ENCODE measurements at regions not wholly inside any gene's neighbourhood (a gene's known extent, or its start where the extent isn't known, plus 50 kb on each side); places are given as distances from the start of the nearest gene placed in this dataset.
"Not testable (repeated sequence)": the region's sequence is repeated elsewhere in the genome, so short reads cannot be mapped to it uniquely, and the experiment has no call there.

- WGBS, result 75% methylated on average over 3 of the region's 3 CpGs
Observed at GRCh38 chrX:112931900-112932299, 91.3 kb upstream of the AMOT start.

GRCh38 chrX:112931478-112931877, 90.8 kb upstream of the AMOT start:
- H3K9me3 ChIP-seq, result no peaks in the 10 kb centered on the region
- no peak overlapping the region for H3K4me3 ChIP-seq
- no peaks in the 10 kb centered on the region for H3K27me3 ChIP-seq
- DNase-seq (ENCODE audit: low spot score in 2 of 2), result no peak
- no peaks in the 10 kb centered on the region for H3K4me1 ChIP-seq
- no peaks in the 10 kb centered on the region for H3K36me3 ChIP-seq
- no peak overlapping the region for H3K27ac ChIP-seq
- TF ChIP-seq EP300 (IDR thresholded peaks at IDR 0.05) (no peak), POLR2A (IDR thresholded peaks at IDR 0.05) (no peak), POLR2AphosphoS5 (IDR thresholded peaks at IDR 0.05) (no peak)
- TF ChIP-seq, protein P1, sequence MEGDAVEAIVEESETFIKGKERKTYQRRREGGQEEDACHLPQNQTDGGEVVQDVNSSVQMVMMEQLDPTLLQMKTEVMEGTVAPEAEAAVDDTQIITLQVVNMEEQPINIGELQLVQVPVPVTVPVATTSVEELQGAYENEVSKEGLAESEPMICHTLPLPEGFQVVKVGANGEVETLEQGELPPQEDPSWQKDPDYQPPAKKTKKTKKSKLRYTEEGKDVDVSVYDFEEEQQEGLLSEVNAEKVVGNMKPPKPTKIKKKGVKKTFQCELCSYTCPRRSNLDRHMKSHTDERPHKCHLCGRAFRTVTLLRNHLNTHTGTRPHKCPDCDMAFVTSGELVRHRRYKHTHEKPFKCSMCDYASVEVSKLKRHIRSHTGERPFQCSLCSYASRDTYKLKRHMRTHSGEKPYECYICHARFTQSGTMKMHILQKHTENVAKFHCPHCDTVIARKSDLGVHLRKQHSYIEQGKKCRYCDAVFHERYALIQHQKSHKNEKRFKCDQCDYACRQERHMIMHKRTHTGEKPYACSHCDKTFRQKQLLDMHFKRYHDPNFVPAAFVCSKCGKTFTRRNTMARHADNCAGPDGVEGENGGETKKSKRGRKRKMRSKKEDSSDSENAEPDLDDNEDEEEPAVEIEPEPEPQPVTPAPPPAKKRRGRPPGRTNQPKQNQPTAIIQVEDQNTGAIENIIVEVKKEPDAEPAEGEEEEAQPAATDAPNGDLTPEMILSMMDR (IDR thresholded peaks at IDR 0.05), result no peak
- WGBS, result 43% methylated on average over 3 of the region's 3 CpGs

More at GRCh38 chrX:112931900-112932299, 91.3 kb upstream of the AMOT start:
- no peak for DNase-seq (ENCODE audit: low spot score in 2 of 2)
- Histone ChIP-seq H3K9me3 (no peaks in the 10 kb centered on the region), H3K27ac (no peak overlapping the region), H3K4me3 (no peak overlapping the region), H3K27me3 (no peaks in the 10 kb centered on the region), H3K4me1 (no peaks in the 10 kb centered on the region), H3K36me3 (no peaks in the 10 kb centered on the region)
- TF ChIP-seq POLR2AphosphoS5 (IDR thresholded peaks at IDR 0.05) (no peak), EP300 (IDR thresholded peaks at IDR 0.05) (no peak), POLR2A (IDR thresholded peaks at IDR 0.05) (no peak)
- TF ChIP-seq, protein P1 (IDR thresholded peaks at IDR 0.05), result no peak

DNA sequence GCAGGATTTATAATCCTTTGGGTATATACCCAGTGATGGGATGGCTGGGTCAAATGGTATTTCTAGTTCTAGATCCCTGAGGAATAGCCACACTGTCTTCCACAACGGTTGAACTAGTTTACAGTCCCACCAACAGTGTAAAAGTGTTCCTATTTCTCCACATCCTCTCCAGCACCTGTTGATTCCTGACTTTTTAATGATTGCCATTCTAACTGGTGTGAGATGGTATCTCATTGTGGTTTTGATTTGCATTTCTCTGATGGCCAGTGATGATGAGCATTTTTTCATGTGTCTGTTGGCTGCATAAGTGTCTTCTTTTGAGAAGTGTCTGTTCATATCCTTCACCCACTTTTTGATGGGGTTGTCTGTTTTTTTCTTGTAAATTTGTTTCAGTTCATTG, 82.8 kb upstream of the AMOT start:
- not testable (repeated sequence) for H3K36me3 ChIP-seq; H3K4me1 ChIP-seq; H3K4me3 ChIP-seq; DNase-seq (ENCODE audit: low spot score in 2 of 2); H3K27me3 ChIP-seq; H3K9me3 ChIP-seq; H3K27ac ChIP-seq
- WGBS, result 90% methylated on average over 1 of the region's 1 CpG

- DNase-seq (ENCODE audit: low spot score in 2 of 2), result no peak
- Histone ChIP-seq H3K27ac (no peak overlapping the region), H3K4me3 (no peak overlapping the region), H3K4me1 (no peaks in the 10 kb centered on the region), H3K27me3 (no peaks in the 10 kb centered on the region), H3K9me3 (no peaks in the 10 kb centered on the region), H3K36me3 (no peaks in the 10 kb centered on the region)
- TF ChIP-seq EP300 (IDR thresholded peaks at IDR 0.05), result no peak
- no peak for TF ChIP-seq POLR2AphosphoS5 (IDR thresholded peaks at IDR 0.05)
- no peak for TF ChIP-seq POLR2A (IDR thresholded peaks at IDR 0.05)
- TF ChIP-seq, protein P1 (IDR thresholded peaks at IDR 0.05), result no peak
Observed at GRCh38 chrX:112913807-112914206, 73.2 kb upstream of the AMOT start.

- Histone ChIP-seq H3K4me1 (no peaks in the 10 kb centered on the region), H3K27me3 (no peaks in the 10 kb centered on the region), H3K4me3 (no peak overlapping the region), H3K9me3 (no peaks in the 10 kb centered on the region), H3K36me3 (no peaks in the 10 kb centered on the region), H3K27ac (no peak overlapping the region)
- DNase-seq (ENCODE audit: low spot score in 2 of 2), result no peak
- TF ChIP-seq POLR2A (IDR thresholded peaks at IDR 0.05) (no peak), POLR2AphosphoS5 (IDR thresholded peaks at IDR 0.05) (no peak), EP300 (IDR thresholded peaks at IDR 0.05) (no peak)
- TF ChIP-seq, protein P1 (IDR thresholded peaks at IDR 0.05), result no peak
Observed at GRCh38 chrX:112910418-112910817, 69.8 kb upstream of the AMOT start.
